ENCODE measurements at regions not wholly inside any gene's neighbourhood (a gene's known extent, or its start where the extent isn't known, plus 50 kb on each side); places are given as distances from the start of the nearest gene placed in this dataset.

- Histone ChIP-seq H3K79me2 (replicated peaks; ENCODE audit: insufficient read depth, low read length) (no peaks in the 10 kb centered on the region), H3K4me2 (ENCODE audit: low read length) (no peak overlapping the region), H3K36me3 (ENCODE audit: insufficient read depth, low read length) (no peaks in the 10 kb centered on the region), H3K9me3 (ENCODE audit: low read length) (no peaks in the 10 kb centered on the region), H3F3A (ENCODE audit: insufficient read depth, low read length, poor library complexity, severe bottlenecking) (no peaks in the 10 kb centered on the region), H2AFZ (ENCODE audit: low read depth, low read length) (no peak overlapping the region), H3K4me3 (ENCODE audit: low read length) (no peak overlapping the region), H3K9ac (ENCODE audit: low read length) (no peak overlapping the region), H4K20me1 (ENCODE audit: insufficient read depth) (no peaks in the 10 kb centered on the region), H3K9me2 (ENCODE audit: insufficient read depth, low read length) (no peaks in the 10 kb centered on the region), H3K27ac (ENCODE audit: low read length) (no peak overlapping the region), H3K27me3 (ENCODE audit: insufficient read depth, low read depth, low read length) (no peaks in the 10 kb centered on the region)
- TF ChIP-seq MXI1 (conservative IDR thresholded peaks at IDR 0.05; ENCODE audit: poor library complexity, severe bottlenecking) (no peak), REST (IDR thresholded peaks at IDR 0.05; ENCODE audit: borderline replicate concordance) (no peak), RAD21 (conservative IDR thresholded peaks at IDR 0.05) (no peak), TAF1 (IDR thresholded peaks at IDR 0.05; ENCODE audit: low read depth) (no peak), EP300 (conservative IDR thresholded peaks at IDR 0.05; ENCODE audit: poor library complexity, severe bottlenecking) (no peak), EZH2 (IDR thresholded peaks at IDR 0.05; ENCODE audit: borderline replicate concordance, insufficient read depth, low read length, poor library complexity, severe bottlenecking) (no peak), SMC3 (conservative IDR thresholded peaks at IDR 0.05; ENCODE audit: poor library complexity) (no peak), POLR2AphosphoS5 (IDR thresholded peaks at IDR 0.05) (no peak)
- TF ChIP-seq, protein P1, sequence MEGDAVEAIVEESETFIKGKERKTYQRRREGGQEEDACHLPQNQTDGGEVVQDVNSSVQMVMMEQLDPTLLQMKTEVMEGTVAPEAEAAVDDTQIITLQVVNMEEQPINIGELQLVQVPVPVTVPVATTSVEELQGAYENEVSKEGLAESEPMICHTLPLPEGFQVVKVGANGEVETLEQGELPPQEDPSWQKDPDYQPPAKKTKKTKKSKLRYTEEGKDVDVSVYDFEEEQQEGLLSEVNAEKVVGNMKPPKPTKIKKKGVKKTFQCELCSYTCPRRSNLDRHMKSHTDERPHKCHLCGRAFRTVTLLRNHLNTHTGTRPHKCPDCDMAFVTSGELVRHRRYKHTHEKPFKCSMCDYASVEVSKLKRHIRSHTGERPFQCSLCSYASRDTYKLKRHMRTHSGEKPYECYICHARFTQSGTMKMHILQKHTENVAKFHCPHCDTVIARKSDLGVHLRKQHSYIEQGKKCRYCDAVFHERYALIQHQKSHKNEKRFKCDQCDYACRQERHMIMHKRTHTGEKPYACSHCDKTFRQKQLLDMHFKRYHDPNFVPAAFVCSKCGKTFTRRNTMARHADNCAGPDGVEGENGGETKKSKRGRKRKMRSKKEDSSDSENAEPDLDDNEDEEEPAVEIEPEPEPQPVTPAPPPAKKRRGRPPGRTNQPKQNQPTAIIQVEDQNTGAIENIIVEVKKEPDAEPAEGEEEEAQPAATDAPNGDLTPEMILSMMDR (IDR thresholded peaks at IDR 0.05; ENCODE audit: poor library complexity, severe bottlenecking) = no peak
Measured at GRCh38 chr22:22122348-22123117, 122.1 kb upstream of the VPREB1 start.

DNA sequence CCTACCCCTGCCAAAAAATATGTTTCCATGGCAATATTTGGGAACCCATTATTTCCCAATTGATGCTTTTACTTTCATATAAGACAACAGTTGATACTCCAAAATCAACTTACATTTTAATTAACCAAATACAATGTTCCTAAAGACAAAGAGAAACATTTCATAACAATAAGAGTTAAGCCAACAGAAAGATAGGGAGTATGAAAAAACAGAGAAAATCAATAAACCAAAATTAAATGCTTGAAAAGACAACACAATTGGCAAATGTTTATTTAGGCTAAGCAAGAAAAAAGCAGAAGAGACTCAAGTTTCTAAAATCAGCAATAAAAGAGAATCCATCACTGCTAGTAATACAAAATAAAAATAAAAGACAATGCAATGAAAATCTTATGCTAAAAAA, 123.1 kb upstream of the VPREB1 start:
- no peaks in the 10 kb centered on the region for H3K79me2 ChIP-seq (replicated peaks; ENCODE audit: insufficient read depth, low read length)
- H3K9ac ChIP-seq (ENCODE audit: low read length) = no peak overlapping the region
- H3K9me2 ChIP-seq (ENCODE audit: insufficient read depth, low read length) = no peaks in the 10 kb centered on the region
- no peaks in the 10 kb centered on the region for H3K27me3 ChIP-seq (ENCODE audit: insufficient read depth, low read depth, low read length)
- H3K36me3 ChIP-seq (ENCODE audit: insufficient read depth, low read length) = no peaks in the 10 kb centered on the region
- no peaks in the 10 kb centered on the region for H3K9me3 ChIP-seq (ENCODE audit: low read length)
- TF ChIP-seq REST (IDR thresholded peaks at IDR 0.05; ENCODE audit: borderline replicate concordance) (no peak), EP300 (conservative IDR thresholded peaks at IDR 0.05; ENCODE audit: poor library complexity, severe bottlenecking) (no peak), EZH2 (IDR thresholded peaks at IDR 0.05; ENCODE audit: borderline replicate concordance, insufficient read depth, low read length, poor library complexity, severe bottlenecking) (no peak), RAD21 (conservative IDR thresholded peaks at IDR 0.05) (no peak), TAF1 (IDR thresholded peaks at IDR 0.05; ENCODE audit: low read depth) (no peak), MXI1 (conservative IDR thresholded peaks at IDR 0.05; ENCODE audit: poor library complexity, severe bottlenecking) (no peak), POLR2AphosphoS5 (IDR thresholded peaks at IDR 0.05) (no peak), SMC3 (conservative IDR thresholded peaks at IDR 0.05; ENCODE audit: poor library complexity) (no peak)
- TF ChIP-seq, protein P1 (IDR thresholded peaks at IDR 0.05; ENCODE audit: poor library complexity, severe bottlenecking) = no peak
- H3K4me3 ChIP-seq (ENCODE audit: low read length) = no peak overlapping the region
- H3F3A ChIP-seq (ENCODE audit: insufficient read depth, low read length, poor library complexity, severe bottlenecking) = no peaks in the 10 kb centered on the region
- no peak overlapping the region for H2AFZ ChIP-seq (ENCODE audit: low read depth, low read length)
- H3K4me2 ChIP-seq (ENCODE audit: low read length) = no peak overlapping the region
- H4K20me1 ChIP-seq (ENCODE audit: insufficient read depth) = no peaks in the 10 kb centered on the region
- H3K27ac ChIP-seq (ENCODE audit: low read length) = no peak overlapping the region
